Astrocyte (in vitro differentiated cells and primary cell): ENCODE measurements at regions not wholly inside any gene's neighbourhood (a gene's known extent, or its start where the extent isn't known, plus 50 kb on each side); places are given as distances from the start of the nearest gene placed in this dataset.
"Not testable (repeated sequence)": the region's sequence is repeated elsewhere in the genome, so short reads cannot be mapped to it uniquely, and the experiment has no call there.

Experiments
- EZH2 ChIP-seq: IDR thresholded peaks from 2 replicates; pipeline ENCODE4 v1.6.1; 2012; ENCODE audit warnings: mild to moderate bottlenecking, low read length, inconsistent platforms; ENCODE audit not compliant: insufficient read depth
- TF ChIP-seq, protein P1 (sequence below): IDR thresholded peaks from 2 replicates; pipeline ENCODE4 v1.5.1; 2011; ENCODE audit warnings: low read depth, mild to moderate bottlenecking, inconsistent platforms, low read length, moderate library complexity; ENCODE audit not compliant: insufficient read depth

DNA sequence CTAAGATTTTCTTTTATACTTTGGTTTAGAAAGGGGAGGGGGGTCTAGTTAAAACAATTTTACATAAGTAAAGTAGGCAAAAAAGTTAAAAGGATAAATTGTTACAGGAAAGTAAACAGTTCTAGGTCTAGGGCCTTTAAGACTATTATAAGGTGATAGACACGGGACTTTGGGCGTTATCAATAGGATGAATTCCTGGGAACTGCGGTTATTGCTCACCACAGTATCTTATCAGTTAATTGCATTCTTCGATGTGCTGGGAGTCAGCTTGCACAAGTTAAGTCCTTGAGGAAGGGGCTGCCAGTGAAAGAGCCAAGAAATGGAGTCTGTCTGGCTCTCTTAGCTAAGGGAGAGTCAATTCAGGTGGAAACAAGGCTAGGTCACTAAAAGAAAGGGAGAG, 163.8 kb upstream of the FRG2C start:
- TF ChIP-seq, protein P1, sequence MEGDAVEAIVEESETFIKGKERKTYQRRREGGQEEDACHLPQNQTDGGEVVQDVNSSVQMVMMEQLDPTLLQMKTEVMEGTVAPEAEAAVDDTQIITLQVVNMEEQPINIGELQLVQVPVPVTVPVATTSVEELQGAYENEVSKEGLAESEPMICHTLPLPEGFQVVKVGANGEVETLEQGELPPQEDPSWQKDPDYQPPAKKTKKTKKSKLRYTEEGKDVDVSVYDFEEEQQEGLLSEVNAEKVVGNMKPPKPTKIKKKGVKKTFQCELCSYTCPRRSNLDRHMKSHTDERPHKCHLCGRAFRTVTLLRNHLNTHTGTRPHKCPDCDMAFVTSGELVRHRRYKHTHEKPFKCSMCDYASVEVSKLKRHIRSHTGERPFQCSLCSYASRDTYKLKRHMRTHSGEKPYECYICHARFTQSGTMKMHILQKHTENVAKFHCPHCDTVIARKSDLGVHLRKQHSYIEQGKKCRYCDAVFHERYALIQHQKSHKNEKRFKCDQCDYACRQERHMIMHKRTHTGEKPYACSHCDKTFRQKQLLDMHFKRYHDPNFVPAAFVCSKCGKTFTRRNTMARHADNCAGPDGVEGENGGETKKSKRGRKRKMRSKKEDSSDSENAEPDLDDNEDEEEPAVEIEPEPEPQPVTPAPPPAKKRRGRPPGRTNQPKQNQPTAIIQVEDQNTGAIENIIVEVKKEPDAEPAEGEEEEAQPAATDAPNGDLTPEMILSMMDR, result not testable (repeated sequence)
- TF ChIP-seq EZH2, result not testable (repeated sequence)
